WI38 (cell line): ENCODE measurements at regions not wholly inside any gene's neighbourhood (a gene's known extent, or its start where the extent isn't known, plus 50 kb on each side); places are given as distances from the start of the nearest gene placed in this dataset.

Experiments
- H3K4me3 ChIP-seq: 2 replicates; pipeline ENCODE4 v1.5.1; 2011; ENCODE audit warnings: low read depth, mild to moderate bottlenecking, control low read depth, low read length
- CTCF ChIP-seq: IDR thresholded peaks from 2 replicates; pipeline ENCODE4 v1.5.1; 2012; ENCODE audit warnings: low read depth, mild to moderate bottlenecking, control low read depth, low read length

DNA sequence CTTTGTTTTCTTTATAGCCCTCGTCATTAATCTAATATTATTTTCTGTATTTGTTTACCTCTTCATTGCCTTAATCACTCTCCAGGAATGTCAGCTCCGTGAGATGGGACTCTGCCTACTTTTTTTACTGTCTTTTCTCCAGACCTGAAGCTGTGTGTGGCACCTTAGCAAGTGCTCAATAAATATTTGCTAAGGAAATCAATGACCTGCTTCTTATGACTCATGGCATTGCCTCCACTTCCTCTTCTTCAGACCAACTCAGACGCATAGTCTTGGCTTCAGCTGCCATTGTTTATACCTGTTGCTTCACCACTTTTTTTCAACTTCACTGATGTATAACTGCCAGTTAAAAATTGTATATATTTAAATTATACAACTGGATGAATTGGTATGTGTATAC lies 218.5 kb upstream of the CMC1 start:
- no peak for TF ChIP-seq CTCF

GRCh38 chr3:28028554-28028953 lies 212.9 kb upstream of the CMC1 start:
- no peak overlapping the region for H3K4me3 ChIP-seq
- no peak for TF ChIP-seq CTCF

More for the DNA sequence above, 218.5 kb upstream of the CMC1 start:
- H3K4me3 ChIP-seq: no peak overlapping the region

GRCh38 chr3:28033059-28033784 lies 208.2 kb upstream of the CMC1 start:
- TF ChIP-seq CTCF: no peak
- H3K4me3 ChIP-seq: no peak overlapping the region

- TF ChIP-seq CTCF: no peak
- no peak overlapping the region for H3K4me3 ChIP-seq
Observed at GRCh38 chr3:28036599-28037575, 204.5 kb upstream of the CMC1 start.

GRCh38 chr3:28039234-28039633 lies 202.2 kb upstream of the CMC1 start:
- no peak overlapping the region for H3K4me3 ChIP-seq
- TF ChIP-seq CTCF: no peak

DNA sequence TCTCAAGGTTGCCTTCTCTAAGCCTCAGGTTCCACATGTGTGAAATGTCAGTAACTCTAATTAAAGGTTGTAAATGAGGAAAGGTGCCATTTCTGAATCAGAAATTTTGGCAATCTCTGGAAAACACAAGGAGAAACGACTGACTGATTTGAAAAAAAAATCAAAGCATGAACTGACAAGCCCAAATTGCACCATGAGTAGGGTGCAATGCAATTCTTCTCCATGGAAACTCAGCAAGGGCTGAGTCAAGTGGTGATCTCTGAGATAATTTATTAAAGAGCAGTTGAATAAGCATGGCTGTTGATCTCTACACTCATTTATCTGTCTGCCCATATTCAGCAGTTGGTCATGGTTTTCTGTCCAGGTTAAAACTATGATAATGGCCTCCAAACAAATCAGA lies 201.6 kb upstream of the CMC1 start:
- TF ChIP-seq CTCF: no peak

More for the DNA sequence above, 201.6 kb upstream of the CMC1 start:
- H3K4me3 ChIP-seq: no peak overlapping the region
